Gastrocnemius medialis (tissue), 4 donors: ENCODE measurements at regions not wholly inside any gene's neighbourhood (a gene's known extent, or its start where the extent isn't known, plus 50 kb on each side); places are given as distances from the start of the nearest gene placed in this dataset.

Experiments used
- CTCF ChIP-seq, 5 experiments: fragments of 450-650 bp in 3 of 5; fragments of 200-600 bp in 2 of 5; sonication (generic) in 2 of 5; IDR thresholded peaks in 4 of 5; conservative IDR thresholded peaks in 1 of 5; 1 replicate in 4 of 5; 2 replicates in 1 of 5; pipeline ENCODE4 v1.5.1; 2016 to 2019; ENCODE audit warnings: antibody characterized with exemption in 5 of 5, mild to moderate bottlenecking in 3 of 5, moderate library complexity in 3 of 5
- POLR2A ChIP-seq, 2 donors: fragments of 450-650 bp; IDR thresholded peaks; one replicate each; pipeline ENCODE4 v1.6.1; 2017; ENCODE audit warnings: antibody characterized with exemption in 2 of 2, mild to moderate bottlenecking in 2 of 2, moderate library complexity in 2 of 2

GRCh38 chr3:26256224-26256623 lies 366.3 kb upstream of the LRRC3B start:
- TF ChIP-seq POLR2A (IDR thresholded peaks at IDR 0.05): no peak
- TF ChIP-seq CTCF (IDR thresholded peaks at IDR 0.05 in 4 of 5, conservative IDR thresholded peaks at IDR 0.05 in 1 of 5): no peak
